ENCODE measurements at regions not wholly inside any gene's neighbourhood (a gene's known extent, or its start where the extent isn't known, plus 50 kb on each side); places are given as distances from the start of the nearest gene placed in this dataset.

GRCh38 chr6:140897349-140897748, 1235.4 kb upstream of the GJE1 start:
- ChIA-PET POLR2A (no interaction called here), CTCF (no interaction called here)
- Mint-ChIP-seq H3K27me3 (ENCODE audit: low read depth) (no peaks in the 10 kb centered on the region), H3K4me3 (no peak overlapping the region), H3K9me3 (ENCODE audit: insufficient read depth) (no peaks in the 10 kb centered on the region), H3K27ac (no peak overlapping the region), H3K36me3 (ENCODE audit: low read depth) (no peaks in the 10 kb centered on the region), H3K4me1 (ENCODE audit: low read depth) (no peaks in the 10 kb centered on the region)
- DNase-seq (no peak), ATAC-seq (no peak)

GRCh38 chr6:140893432-140893831, 1239.3 kb upstream of the GJE1 start:
- Mint-ChIP-seq H3K4me3 (no peak overlapping the region), H3K36me3 (ENCODE audit: low read depth) (no peaks in the 10 kb centered on the region), H3K27me3 (ENCODE audit: low read depth) (no peaks in the 10 kb centered on the region), H3K4me1 (ENCODE audit: low read depth) (no peaks in the 10 kb centered on the region), H3K9me3 (ENCODE audit: insufficient read depth) (no peaks in the 10 kb centered on the region), H3K27ac (no peak overlapping the region)
- POLR2A ChIA-PET: no interaction called here
- CTCF ChIA-PET: no interaction called here
- DNase-seq (no peak), ATAC-seq (no peak)

- H3K27me3 Mint-ChIP-seq (ENCODE audit: low read depth): no peaks in the 10 kb centered on the region
- H3K4me1 Mint-ChIP-seq (ENCODE audit: low read depth): no peaks in the 10 kb centered on the region
- H3K27ac Mint-ChIP-seq: no peak overlapping the region
- DNase-seq: no peak
- ChIA-PET CTCF (no interaction called here), POLR2A (no interaction called here)
- H3K9me3 Mint-ChIP-seq (ENCODE audit: insufficient read depth): no peaks in the 10 kb centered on the region
- H3K4me3 Mint-ChIP-seq: no peak overlapping the region
- H3K36me3 Mint-ChIP-seq (ENCODE audit: low read depth): no peaks in the 10 kb centered on the region
- ATAC-seq: no peak
These were observed 1252.8 kb upstream of the GJE1 start for GRCh38 chr6:140879946-140880345.

GRCh38 chr6:140874066-140874465, 1258.7 kb upstream of the GJE1 start:
- no peak overlapping the region for H3K27ac Mint-ChIP-seq
- no peaks in the 10 kb centered on the region for H3K4me1 Mint-ChIP-seq (ENCODE audit: low read depth)
- DNase-seq (no peak), ATAC-seq (no peak)
- ChIA-PET CTCF (no interaction called here), POLR2A (no interaction called here)
- H3K27me3 Mint-ChIP-seq (ENCODE audit: low read depth): no peaks in the 10 kb centered on the region
- H3K4me3 Mint-ChIP-seq: no peak overlapping the region
- no peaks in the 10 kb centered on the region for H3K36me3 Mint-ChIP-seq (ENCODE audit: low read depth)
- no peaks in the 10 kb centered on the region for H3K9me3 Mint-ChIP-seq (ENCODE audit: insufficient read depth)

GRCh38 chr6:140872885-140873284, 1259.8 kb upstream of the GJE1 start:
- DNase-seq (no peak), ATAC-seq (no peak)
- H3K9me3 Mint-ChIP-seq (ENCODE audit: insufficient read depth): no peaks in the 10 kb centered on the region
- no peaks in the 10 kb centered on the region for H3K36me3 Mint-ChIP-seq (ENCODE audit: low read depth)
- ChIA-PET CTCF (no interaction called here), POLR2A (no interaction called here)
- H3K27me3 Mint-ChIP-seq (ENCODE audit: low read depth): no peaks in the 10 kb centered on the region
- H3K4me1 Mint-ChIP-seq (ENCODE audit: low read depth): no peaks in the 10 kb centered on the region
- H3K4me3 Mint-ChIP-seq: no peak overlapping the region
- H3K27ac Mint-ChIP-seq: no peak overlapping the region

- Mint-ChIP-seq H3K4me3 (no peak overlapping the region), H3K36me3 (ENCODE audit: low read depth) (no peaks in the 10 kb centered on the region), H3K4me1 (ENCODE audit: low read depth) (no peaks in the 10 kb centered on the region), H3K27ac (no peak overlapping the region), H3K9me3 (ENCODE audit: insufficient read depth) (no peaks in the 10 kb centered on the region), H3K27me3 (ENCODE audit: low read depth) (no peaks in the 10 kb centered on the region)
- CTCF ChIA-PET: no interaction called here
- POLR2A ChIA-PET: no interaction called here
- DNase-seq (no peak), ATAC-seq (no peak)
These were observed 1260.8 kb upstream of the GJE1 start for GRCh38 chr6:140871911-140872310.

- Mint-ChIP-seq H3K36me3 (ENCODE audit: low read depth) (no peaks in the 10 kb centered on the region), H3K4me1 (ENCODE audit: low read depth) (no peaks in the 10 kb centered on the region), H3K27ac (no peak overlapping the region), H3K4me3 (no peak overlapping the region), H3K27me3 (ENCODE audit: low read depth) (no peaks in the 10 kb centered on the region), H3K9me3 (ENCODE audit: insufficient read depth) (no peaks in the 10 kb centered on the region)
- ATAC-seq (no peak), DNase-seq (no peak)
- ChIA-PET POLR2A (no interaction called here), CTCF (no interaction called here)
These were observed 1265.4 kb upstream of the GJE1 start for GRCh38 chr6:140867336-140867735.

- DNase-seq (no peak), ATAC-seq (no peak)
- H3K4me1 Mint-ChIP-seq (ENCODE audit: low read depth): no peaks in the 10 kb centered on the region
- CTCF ChIA-PET: no interaction called here
- H3K36me3 Mint-ChIP-seq (ENCODE audit: low read depth): no peaks in the 10 kb centered on the region
- no peak overlapping the region for H3K27ac Mint-ChIP-seq
- H3K4me3 Mint-ChIP-seq: no peak overlapping the region
- H3K9me3 Mint-ChIP-seq (ENCODE audit: insufficient read depth): no peaks in the 10 kb centered on the region
- H3K27me3 Mint-ChIP-seq (ENCODE audit: low read depth): no peaks in the 10 kb centered on the region
- POLR2A ChIA-PET: no interaction called here
These were observed 1274.2 kb upstream of the GJE1 start for GRCh38 chr6:140858381-140858971.

GRCh38 chr6:140857739-140858380, 1274.9 kb upstream of the GJE1 start:
- Mint-ChIP-seq H3K4me1 (ENCODE audit: low read depth) (no peaks in the 10 kb centered on the region), H3K27me3 (ENCODE audit: low read depth) (no peaks in the 10 kb centered on the region), H3K27ac (no peak overlapping the region), H3K9me3 (ENCODE audit: insufficient read depth) (no peaks in the 10 kb centered on the region), H3K36me3 (ENCODE audit: low read depth) (no peaks in the 10 kb centered on the region), H3K4me3 (no peak overlapping the region)
- ChIA-PET CTCF (no interaction called here), POLR2A (no interaction called here)
- DNase-seq (no peak), ATAC-seq (no peak)

GRCh38 chr6:140855520-140855919, 1277.2 kb upstream of the GJE1 start:
- CTCF ChIA-PET: no interaction called here
- Mint-ChIP-seq H3K9me3 (ENCODE audit: insufficient read depth) (no peaks in the 10 kb centered on the region), H3K36me3 (ENCODE audit: low read depth) (no peaks in the 10 kb centered on the region)

GRCh38 chr6:140854318-140854717, 1278.4 kb upstream of the GJE1 start:
- H3K27ac Mint-ChIP-seq: no peak overlapping the region
- no peaks in the 10 kb centered on the region for H3K27me3 Mint-ChIP-seq (ENCODE audit: low read depth)
- H3K4me3 Mint-ChIP-seq: no peak overlapping the region
- no peak for DNase-seq
- no peaks in the 10 kb centered on the region for H3K4me1 Mint-ChIP-seq (ENCODE audit: low read depth)
- H3K36me3 Mint-ChIP-seq (ENCODE audit: low read depth): no peaks in the 10 kb centered on the region
- no peaks in the 10 kb centered on the region for H3K9me3 Mint-ChIP-seq (ENCODE audit: insufficient read depth)
- ChIA-PET CTCF (no interaction called here), POLR2A (no interaction called here)
- ATAC-seq: no peak

More at GRCh38 chr6:140855520-140855919, 1277.2 kb upstream of the GJE1 start:
- DNase-seq (no peak), ATAC-seq (no peak)
- POLR2A ChIA-PET: no interaction called here
- Mint-ChIP-seq H3K27ac (no peak overlapping the region), H3K27me3 (ENCODE audit: low read depth) (no peaks in the 10 kb centered on the region), H3K4me1 (ENCODE audit: low read depth) (no peaks in the 10 kb centered on the region), H3K4me3 (no peak overlapping the region)

- H3K4me3 Mint-ChIP-seq: no peak overlapping the region
These were observed 1282.3 kb upstream of the GJE1 start for GRCh38 chr6:140850438-140850837.

GRCh38 chr6:140849456-140849855, 1283.3 kb upstream of the GJE1 start:
- H3K27ac Mint-ChIP-seq: no peak overlapping the region
- no peak for ATAC-seq
- H3K9me3 Mint-ChIP-seq (ENCODE audit: insufficient read depth): no peaks in the 10 kb centered on the region
- no peak overlapping the region for H3K4me3 Mint-ChIP-seq
- ChIA-PET CTCF (no interaction called here), POLR2A (no interaction called here)
- no peak for DNase-seq
- no peaks in the 10 kb centered on the region for H3K4me1 Mint-ChIP-seq (ENCODE audit: low read depth)
- H3K36me3 Mint-ChIP-seq (ENCODE audit: low read depth): no peaks in the 10 kb centered on the region
- no peaks in the 10 kb centered on the region for H3K27me3 Mint-ChIP-seq (ENCODE audit: low read depth)

More at GRCh38 chr6:140850438-140850837, 1282.3 kb upstream of the GJE1 start:
- no peak overlapping the region for H3K27ac Mint-ChIP-seq
- H3K27me3 Mint-ChIP-seq (ENCODE audit: low read depth): no peaks in the 10 kb centered on the region
- ATAC-seq (no peak), DNase-seq (no peak)
- no peaks in the 10 kb centered on the region for H3K9me3 Mint-ChIP-seq (ENCODE audit: insufficient read depth)
- H3K4me1 Mint-ChIP-seq (ENCODE audit: low read depth): no peaks in the 10 kb centered on the region
- no peaks in the 10 kb centered on the region for H3K36me3 Mint-ChIP-seq (ENCODE audit: low read depth)
- CTCF ChIA-PET: no interaction called here
- POLR2A ChIA-PET: no interaction called here

All from activated CD8-positive, alpha-beta T cell treated with anti-CD3 and anti-CD28 coated beads, Interleukin-2, amount 10 ng/mL, durations not matched to agents 7 days and 5 days (primary cell).